GM18505 (cell line): ENCODE measurements at regions not wholly inside any gene's neighbourhood (a gene's known extent, or its start where the extent isn't known, plus 50 kb on each side); places are given as distances from the start of the nearest gene placed in this dataset.
"Not testable (repeated sequence)": the region's sequence is repeated elsewhere in the genome, so short reads cannot be mapped to it uniquely, and the experiment has no call there.

ENCODE experiments used
- ATAC-seq: cut with Tn5 transposase; IDR thresholded peaks from one replicate; pipeline ENCODE4 v1.9.1; 2021; ENCODE audit not compliant: unreplicated experiment
- POLR2A ChIP-seq: IDR thresholded peaks from 4 replicates; pipeline ENCODE4 v1.6.1; 2011; ENCODE audit warnings: borderline replicate concordance; ENCODE audit not compliant: insufficient read depth, insufficient read length; ENCODE audit errors: extremely low read depth

GRCh38 chr6:15947436-15947835 is 181.4 kb upstream of the MYLIP start:
- TF ChIP-seq POLR2A, result no peak
- no peak for ATAC-seq

- TF ChIP-seq POLR2A, result no peak
- no peak for ATAC-seq
Observed at GRCh38 chr6:15946701-15947385, 182.0 kb upstream of the MYLIP start.

GRCh38 chr6:15945593-15946159 is 183.2 kb upstream of the MYLIP start:
- TF ChIP-seq POLR2A, result no peak
- no peak for ATAC-seq

GRCh38 chr6:15943423-15943822 is 185.5 kb upstream of the MYLIP start:
- ATAC-seq, result no peak
- no peak for TF ChIP-seq POLR2A

- no peak for ATAC-seq
- no peak for TF ChIP-seq POLR2A
Observed at GRCh38 chr6:15941168-15941567, 187.7 kb upstream of the MYLIP start.

- ATAC-seq, result no peak
- TF ChIP-seq POLR2A, result no peak
Observed at GRCh38 chr6:15938107-15938506, 190.8 kb upstream of the MYLIP start.

- TF ChIP-seq POLR2A, result no peak
- no peak for ATAC-seq
Observed at GRCh38 chr6:15937602-15938001, 191.3 kb upstream of the MYLIP start.

GRCh38 chr6:15936503-15936902 is 192.4 kb upstream of the MYLIP start:
- peak; percentile 88 for ATAC-seq
- no peak for TF ChIP-seq POLR2A

- no peak for TF ChIP-seq POLR2A
Observed at GRCh38 chr6:15935661-15936060, 193.2 kb upstream of the MYLIP start.

GRCh38 chr6:15931697-15932096 is 197.2 kb upstream of the MYLIP start:
- not testable (repeated sequence) for ATAC-seq

More at GRCh38 chr6:15935661-15936060, 193.2 kb upstream of the MYLIP start:
- ATAC-seq, result no peak

- TF ChIP-seq POLR2A, result no peak
- no peak for ATAC-seq
Observed at GRCh38 chr6:15930207-15930606, 198.7 kb upstream of the MYLIP start.

GRCh38 chr6:15929685-15930084 is 199.2 kb upstream of the MYLIP start:
- ATAC-seq, result no peak
- no peak for TF ChIP-seq POLR2A

- no peak for ATAC-seq
- TF ChIP-seq POLR2A, result no peak
Observed at GRCh38 chr6:15927531-15928225, 201.2 kb upstream of the MYLIP start.

GRCh38 chr6:15926256-15926655 is 202.6 kb upstream of the MYLIP start:
- ATAC-seq, result no peak

More at GRCh38 chr6:15926256-15926655, 202.6 kb upstream of the MYLIP start:
- TF ChIP-seq POLR2A, result no peak
